H4 (cell line): ENCODE measurements at regions not wholly inside any gene's neighbourhood (a gene's known extent, or its start where the extent isn't known, plus 50 kb on each side); places are given as distances from the start of the nearest gene placed in this dataset.

Experiments
- DNase-seq: peaks from one replicate; pipeline ENCODE4 v3.0.0-alpha.2; 2015; ENCODE audit warnings: low spot score

- no peak for DNase-seq
Measured at GRCh38 chr2:147468963-147469362, 375.9 kb upstream of the ACVR2A start.

- DNase-seq, result no peak
Measured at GRCh38 chr2:147468349-147468748, 376.5 kb upstream of the ACVR2A start.

- no peak for DNase-seq
Measured at GRCh38 chr2:147467441-147467840, 377.4 kb upstream of the ACVR2A start.

DNA sequence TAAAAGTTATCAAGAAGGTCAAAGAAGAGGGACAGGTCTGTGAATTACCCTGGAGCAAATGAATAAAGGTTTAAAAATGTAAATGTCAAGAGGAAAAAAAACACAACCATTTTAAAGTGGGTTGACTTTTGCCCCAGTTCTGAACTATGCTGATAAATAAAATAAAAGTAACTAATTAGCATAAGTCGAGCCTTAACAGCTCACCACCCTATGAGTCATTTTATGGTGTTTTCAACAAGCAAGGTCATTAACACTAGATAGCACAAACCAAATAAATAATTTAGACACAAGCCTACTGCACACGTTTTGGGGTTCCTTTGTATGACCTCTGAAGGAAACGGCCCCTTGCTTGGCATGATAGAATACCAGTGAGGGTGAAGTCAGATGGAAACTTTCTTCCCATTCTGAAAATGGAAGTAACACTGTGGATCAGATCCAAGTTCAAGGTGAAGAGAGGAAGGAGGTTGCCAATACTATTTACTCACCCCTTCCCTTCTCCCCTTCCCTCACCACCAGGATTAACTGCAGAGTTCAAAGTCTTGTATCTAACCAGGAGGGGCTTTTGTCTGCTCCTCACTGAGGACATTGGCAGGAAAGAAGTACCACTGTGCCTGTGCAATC is 380.0 kb upstream of the ACVR2A start:
- DNase-seq, result no peak

GRCh38 chr2:147463881-147464520 is 380.8 kb upstream of the ACVR2A start:
- no peak for DNase-seq

DNA sequence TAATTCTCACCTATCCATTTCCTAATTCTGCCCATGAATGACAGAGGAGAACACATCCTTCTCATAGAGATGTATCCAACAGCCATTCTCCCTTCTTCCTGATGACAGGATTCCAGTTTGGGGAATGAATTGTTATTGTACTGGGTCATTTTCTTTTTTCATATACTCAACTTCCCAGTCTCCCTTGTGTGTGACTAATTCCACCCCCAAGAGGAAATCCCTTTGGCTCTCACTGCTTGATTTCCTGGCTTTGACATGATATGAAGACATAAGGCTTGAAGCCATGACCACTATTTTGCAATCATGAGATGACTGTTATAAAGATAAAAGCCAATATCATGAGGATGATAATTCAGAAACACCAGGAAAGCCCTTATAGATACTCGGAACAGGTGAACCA is 384.7 kb upstream of the ACVR2A start:
- no peak for DNase-seq

GRCh38 chr2:147456779-147457178 is 388.1 kb upstream of the ACVR2A start:
- DNase-seq, result no peak

GRCh38 chr2:147451902-147452515 is 392.8 kb upstream of the ACVR2A start:
- no peak for DNase-seq

DNA sequence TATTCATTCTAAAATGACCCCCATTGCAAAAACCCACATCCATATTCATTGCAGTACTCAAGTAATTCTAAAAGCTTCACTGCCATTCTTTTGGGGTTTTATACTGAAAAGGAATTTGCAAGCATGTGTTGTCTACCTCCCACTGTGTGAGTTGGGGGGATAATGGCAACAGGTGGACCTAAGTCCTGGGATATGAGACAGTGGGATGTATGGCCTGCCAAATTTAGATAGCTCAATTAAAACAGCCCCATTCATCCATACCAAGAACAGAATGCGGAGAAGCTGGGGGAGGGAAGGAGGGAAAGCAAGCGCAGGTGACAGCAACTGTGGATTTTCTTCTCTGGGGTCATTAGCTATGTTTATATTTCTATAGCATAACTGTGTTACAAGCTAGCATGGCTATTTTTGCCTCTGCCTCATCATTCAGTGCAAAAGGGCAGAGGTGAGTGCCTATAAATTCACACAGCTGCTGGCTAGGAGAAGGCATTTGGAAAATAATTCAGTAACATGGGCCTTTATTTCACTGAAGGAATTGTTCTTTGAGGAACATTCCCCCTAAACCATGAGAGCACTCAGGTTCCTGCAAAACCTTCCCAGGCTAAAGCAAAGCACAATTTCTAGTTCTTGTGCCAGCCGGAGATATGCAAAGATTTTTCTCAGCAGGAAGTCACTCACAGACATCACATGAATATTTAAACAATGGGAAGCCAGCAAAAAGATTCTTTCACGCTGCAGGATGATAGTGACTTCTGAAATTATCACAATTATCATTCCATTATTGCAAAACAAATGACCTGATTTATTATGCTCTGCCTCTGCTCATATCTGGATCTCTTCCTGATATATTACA is 393.9 kb upstream of the ACVR2A start:
- no peak for DNase-seq

- no peak for DNase-seq
Measured at GRCh38 chr2:147449323-147449991, 395.4 kb upstream of the ACVR2A start.

DNA sequence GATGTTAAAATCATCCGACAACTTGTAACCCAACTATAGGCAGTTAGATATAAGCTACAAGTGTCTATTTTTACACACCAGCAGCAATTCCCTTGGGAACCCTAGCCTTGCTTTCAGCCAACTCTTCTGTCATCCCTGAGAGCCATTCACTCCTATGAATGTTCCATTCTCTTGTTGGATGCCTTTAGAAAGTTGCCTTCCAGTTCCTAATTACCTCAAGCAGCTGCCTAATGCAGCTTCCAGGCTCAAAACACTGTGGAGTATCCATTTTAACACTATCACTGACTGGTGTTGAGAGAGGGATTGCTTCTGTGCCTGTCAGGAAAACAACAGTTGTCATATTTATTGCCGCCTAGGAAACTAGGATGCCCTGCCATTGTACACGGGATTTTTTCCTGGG is 402.0 kb upstream of the ACVR2A start:
- DNase-seq, result no peak

DNA sequence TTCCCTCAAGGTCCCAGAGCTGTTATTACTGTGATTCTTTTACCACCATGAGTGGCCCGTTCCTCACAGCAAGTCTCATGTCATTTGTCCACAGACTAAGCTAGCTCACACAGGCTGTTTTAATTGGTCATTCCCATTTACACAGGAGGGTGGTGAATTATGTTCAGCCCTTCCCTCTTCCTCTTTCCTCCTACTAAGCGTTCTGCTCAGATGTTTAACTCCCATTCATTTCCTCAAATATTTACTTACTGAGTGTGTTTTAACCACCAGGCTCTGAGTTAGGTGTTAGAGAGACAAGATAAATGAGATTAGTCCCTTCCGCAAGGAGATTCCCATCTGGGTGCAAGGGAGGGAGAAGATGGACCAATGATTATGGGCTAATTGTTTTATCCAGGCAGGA is 403.6 kb upstream of the ACVR2A start:
- DNase-seq, result no peak

DNA sequence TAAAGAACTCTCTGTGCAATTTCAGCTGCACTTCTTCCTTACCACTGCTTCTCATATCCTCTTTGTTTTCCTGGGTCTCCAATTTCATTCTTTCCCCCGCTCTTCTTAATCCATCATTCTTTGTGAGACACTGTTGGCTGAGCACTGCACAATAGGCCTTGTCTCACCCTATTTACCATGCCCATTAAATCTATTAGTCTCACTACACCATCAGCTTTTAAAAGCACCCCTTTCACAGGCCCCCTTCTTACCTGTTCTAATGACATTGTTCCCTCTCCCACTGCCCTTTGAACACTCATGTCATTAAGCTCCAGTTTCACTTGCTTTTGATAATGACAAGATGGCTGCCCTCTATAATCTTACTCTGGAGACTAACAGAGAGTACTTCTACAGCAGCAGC is 404.1 kb upstream of the ACVR2A start:
- no peak for DNase-seq

DNA sequence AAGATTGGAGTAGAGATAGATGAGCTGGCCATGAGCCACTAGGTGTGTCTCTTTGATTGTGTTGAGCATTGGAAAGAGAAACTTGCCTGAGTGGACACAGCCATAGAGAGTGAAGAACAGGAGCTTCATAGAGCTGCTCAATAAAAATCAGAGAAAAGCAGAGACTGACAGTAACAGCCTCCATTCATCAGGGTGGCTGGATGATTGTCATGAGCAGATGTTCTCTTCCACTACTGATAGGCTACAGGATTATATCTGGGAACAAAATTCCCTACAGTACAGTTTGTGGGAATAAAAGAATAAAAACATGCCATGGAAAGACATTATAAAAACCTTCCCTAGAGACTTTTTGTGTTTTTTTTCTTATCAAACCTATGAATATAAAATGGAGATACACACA is 404.8 kb upstream of the ACVR2A start:
- no peak for DNase-seq

DNA sequence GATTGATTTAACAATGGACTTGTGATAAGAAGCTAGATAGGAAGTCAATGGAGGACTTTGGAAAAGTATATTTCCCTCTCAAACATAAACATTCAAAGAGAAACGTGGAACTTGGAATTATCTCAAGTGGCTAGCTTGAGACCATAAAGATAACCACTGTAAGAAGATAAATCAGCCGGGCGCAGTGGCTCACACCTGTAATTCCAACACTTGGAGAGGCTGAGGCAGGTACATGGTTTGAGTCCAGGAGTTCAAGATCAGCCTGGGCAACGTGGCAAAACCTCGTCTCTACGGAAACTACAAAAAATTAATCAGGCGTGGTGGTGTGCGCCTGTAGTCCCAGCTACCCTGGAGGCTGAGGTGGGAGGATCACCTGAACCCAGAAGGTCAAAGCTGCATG is 405.9 kb upstream of the ACVR2A start:
- DNase-seq, result no peak

DNA sequence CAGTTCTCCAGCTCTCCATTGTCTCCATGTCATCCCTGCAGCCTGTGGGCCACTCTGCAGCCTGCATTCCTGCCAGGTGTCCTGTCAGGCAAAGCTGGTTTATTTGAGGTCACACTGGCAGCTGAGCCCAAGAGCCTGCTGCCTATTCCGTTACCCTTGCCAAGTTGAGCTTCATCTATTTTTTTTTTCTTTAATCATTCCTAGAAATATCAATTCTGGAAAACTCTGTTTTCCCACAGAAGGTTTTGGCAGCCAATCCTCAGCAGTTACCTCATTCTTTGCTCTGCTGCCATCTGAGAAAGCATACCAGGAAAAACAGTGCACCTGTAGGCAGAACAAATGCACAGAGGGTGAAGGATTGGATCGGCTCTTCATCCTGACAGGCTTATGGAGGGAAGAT is 411.0 kb upstream of the ACVR2A start:
- no peak for DNase-seq

- DNase-seq, result no peak
Measured at GRCh38 chr2:147430408-147430807, 414.4 kb upstream of the ACVR2A start.

DNA sequence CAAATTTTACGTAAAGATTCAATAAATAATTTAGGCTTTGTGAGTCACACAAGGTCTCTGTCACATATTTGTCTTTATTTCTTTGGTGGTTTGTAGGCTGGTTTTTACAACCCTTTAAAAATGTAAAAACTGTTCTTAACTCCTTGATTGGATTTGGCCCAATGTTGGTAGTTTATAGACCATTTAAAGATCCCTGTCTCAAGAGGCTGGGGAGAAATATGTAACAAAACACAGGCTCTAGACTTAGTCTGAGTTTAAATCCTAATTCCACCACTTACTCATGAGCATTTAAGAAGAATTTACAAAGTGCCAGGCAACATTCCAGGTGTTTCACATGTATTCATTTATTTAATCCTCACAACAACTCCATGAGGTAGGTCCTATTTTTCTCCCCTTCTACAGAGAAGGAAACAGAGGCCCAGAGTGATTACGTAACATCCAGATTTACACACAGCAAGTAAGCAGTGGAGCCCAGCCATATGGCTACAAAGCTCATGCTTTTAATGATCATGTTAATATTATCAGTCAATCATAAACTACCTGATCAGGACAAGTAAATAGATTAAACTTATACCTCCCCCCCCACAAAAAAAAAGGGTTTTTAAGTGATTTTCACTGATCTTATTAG is 416.6 kb upstream of the ACVR2A start:
- DNase-seq, result no peak

DNA sequence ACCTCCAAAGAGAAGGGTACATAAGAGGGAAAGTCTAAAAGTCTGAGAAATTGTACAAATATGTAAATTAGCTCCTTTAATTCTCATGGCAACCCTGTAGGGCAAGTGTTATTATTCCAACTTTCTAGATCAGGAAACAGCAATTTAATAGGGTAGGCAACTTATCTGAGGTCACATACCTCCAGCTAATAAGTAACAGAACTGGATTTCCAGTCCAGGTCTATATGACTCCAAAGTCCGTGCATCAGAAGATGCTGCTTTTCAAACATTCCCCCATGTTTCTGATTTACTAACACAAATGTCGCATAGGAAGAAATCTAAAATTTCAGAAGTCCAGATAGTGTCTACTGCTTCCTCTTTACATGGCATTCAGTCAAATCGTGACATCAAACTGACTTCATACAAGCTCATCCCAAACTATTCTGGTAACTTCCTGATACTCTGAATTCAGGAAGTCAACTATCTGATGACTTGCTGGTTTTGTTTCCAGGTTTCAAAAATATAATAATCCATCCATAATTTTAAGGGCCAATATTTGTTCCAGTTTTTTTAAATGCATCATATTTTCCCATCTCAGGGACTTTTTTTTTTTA is 419.3 kb upstream of the ACVR2A start:
- no peak for DNase-seq

DNA sequence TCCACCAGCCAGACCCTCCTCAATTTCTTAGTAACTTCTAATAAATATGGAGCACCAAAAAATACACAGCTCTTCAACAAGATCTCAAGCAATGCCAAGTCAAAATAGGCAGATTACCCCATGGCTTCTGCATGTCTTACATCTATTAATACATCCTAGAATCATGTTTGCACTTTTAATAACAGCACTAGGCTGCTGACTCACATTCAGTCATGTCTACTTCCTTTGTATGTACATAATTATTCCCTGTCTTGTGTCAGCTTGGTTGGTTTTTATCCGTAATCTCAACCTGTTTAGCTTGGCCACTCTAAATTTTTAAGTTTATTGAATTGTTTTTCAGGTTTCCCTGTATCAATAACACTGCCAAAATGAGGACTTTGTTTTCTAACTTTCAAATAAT is 420.1 kb upstream of the ACVR2A start:
- no peak for DNase-seq
